Neural cell (in vitro differentiated cells): ENCODE measurements at regions not wholly inside any gene's neighbourhood (a gene's known extent, or its start where the extent isn't known, plus 50 kb on each side); places are given as distances from the start of the nearest gene placed in this dataset.

Experiments
- H2AFZ ChIP-seq: fragments of 200-600, 300-800 bp; sonication (generic), shearing (Covaris generic); 2 replicates; pipeline ENCODE4 v1.6.0; 2014; ENCODE audit warnings: low read depth, mild to moderate bottlenecking, antibody characterized with exemption, low read length, moderate library complexity
- H3F3A ChIP-seq: fragments of 200-600 bp; shearing (Covaris generic); 2 replicates; pipeline ENCODE4 v1.6.1; 2016; ENCODE audit warnings: mild to moderate bottlenecking, moderate library complexity, mixed read lengths, antibody characterized with exemption, low read length; ENCODE audit not compliant: insufficient read depth, poor library complexity, severe bottlenecking
- H3K27ac ChIP-seq: fragments of 200-600, 300-800 bp; sonication (generic), shearing (Covaris generic); 2 replicates; pipeline ENCODE4 v1.5.1; 2014; ENCODE audit warnings: mild to moderate bottlenecking, low read length, moderate library complexity
- H3K27me3 ChIP-seq: fragments of 300-800, 200-600 bp; sonication (generic), shearing (Covaris generic); 2 replicates; pipeline ENCODE4 v1.6.0; 2014; ENCODE audit warnings: mild to moderate bottlenecking, low read depth, low read length, moderate library complexity; ENCODE audit not compliant: insufficient read depth
- H3K36me3 ChIP-seq: fragments of 300-800, 200-600 bp; sonication (generic), shearing (Covaris generic); 2 replicates; pipeline ENCODE4 v1.5.1; 2014; ENCODE audit warnings: mild to moderate bottlenecking, antibody characterized with exemption, low read length, moderate library complexity; ENCODE audit not compliant: insufficient read depth
- H3K4me2 ChIP-seq: fragments of 300-800, 200-600 bp; sonication (generic), shearing (Covaris generic); 2 replicates; pipeline ENCODE4 v1.6.0; 2014; ENCODE audit warnings: mild to moderate bottlenecking, low read length
- H3K4me3 ChIP-seq: fragments of 300-800, 200-600 bp; sonication (generic), shearing (Covaris generic); 2 replicates; pipeline ENCODE4 v1.5.1; 2014; ENCODE audit warnings: mild to moderate bottlenecking, low read length, moderate library complexity
- H3K79me2 ChIP-seq: fragments of 200-600 bp; shearing (Covaris generic); replicated peaks from 2 replicates; pipeline ENCODE4 v1.6.0; 2014; ENCODE audit warnings: mild to moderate bottlenecking, low read length, moderate library complexity; ENCODE audit not compliant: insufficient read depth
- H3K9ac ChIP-seq: fragments of 300-800, 200-600 bp; sonication (generic), shearing (Covaris generic); 2 replicates; pipeline ENCODE4 v1.6.1; 2016; ENCODE audit warnings: mild to moderate bottlenecking, low read length, mixed read lengths
- H3K9me2 ChIP-seq: fragments of 200-600 bp; shearing (Covaris generic); 2 replicates; pipeline ENCODE4 v1.6.1; 2016; ENCODE audit warnings: mild to moderate bottlenecking, low read length, mixed read lengths; ENCODE audit not compliant: insufficient read depth
- H3K9me3 ChIP-seq: fragments of 200-600, 300-800 bp; sonication (generic), shearing (Covaris generic); 2 replicates; pipeline ENCODE4 v1.6.1; 2016; ENCODE audit warnings: mild to moderate bottlenecking, mixed run types, low read length, moderate library complexity, mixed read lengths
- H4K20me1 ChIP-seq: fragments of 200-600 bp; shearing (Covaris generic); 2 replicates; pipeline ENCODE4 v1.6.1; 2016; ENCODE audit warnings: mild to moderate bottlenecking, mixed run types; ENCODE audit not compliant: insufficient read depth
- CTCF ChIP-seq: fragments of 450-650 bp; IDR thresholded peaks from 2 replicates; pipeline ENCODE4 v1.5.1; 2014; ENCODE audit warnings: antibody characterized with exemption, mild to moderate bottlenecking, moderate library complexity; ENCODE audit not compliant: poor library complexity, severe bottlenecking
- EP300 ChIP-seq: fragments of 450-650 bp; conservative IDR thresholded peaks from 2 replicates; pipeline ENCODE4 v1.6.1; 2014; ENCODE audit warnings: antibody characterized with exemption, mild to moderate bottlenecking, moderate library complexity; ENCODE audit not compliant: poor library complexity, severe bottlenecking
- EZH2 ChIP-seq: fragments of 200-600, 300-800 bp; shearing (Covaris generic), sonication (generic); IDR thresholded peaks from 2 replicates; pipeline ENCODE4 v1.6.1; 2014; ENCODE audit warnings: antibody characterized with exemption, low read length, borderline replicate concordance, mild to moderate bottlenecking; ENCODE audit not compliant: insufficient read depth, poor library complexity, severe bottlenecking
- MXI1 ChIP-seq: fragments of 450-650 bp; conservative IDR thresholded peaks from 2 replicates; pipeline ENCODE4 v1.6.1; 2014; ENCODE audit warnings: antibody characterized with exemption, mild to moderate bottlenecking; ENCODE audit not compliant: poor library complexity, severe bottlenecking
- POLR2AphosphoS5 ChIP-seq: IDR thresholded peaks from 2 replicates; pipeline ENCODE4 v1.6.1; 2012
- RAD21 ChIP-seq: fragments of 450-650 bp; conservative IDR thresholded peaks from 2 replicates; pipeline ENCODE4 v1.6.1; 2014; ENCODE audit warnings: antibody characterized with exemption, mild to moderate bottlenecking, moderate library complexity
- REST ChIP-seq: IDR thresholded peaks from 2 replicates; pipeline ENCODE4 v1.6.1; 2012; ENCODE audit warnings: borderline replicate concordance
- SMC3 ChIP-seq: fragments of 450-650 bp; conservative IDR thresholded peaks from 2 replicates; pipeline ENCODE4 v1.6.1; 2014; ENCODE audit warnings: antibody characterized with exemption, mild to moderate bottlenecking, moderate library complexity; ENCODE audit not compliant: poor library complexity
- TAF1 ChIP-seq: IDR thresholded peaks from 2 replicates; pipeline ENCODE4 v1.6.1; 2012; ENCODE audit warnings: low read depth

- no peaks in the 10 kb centered on the region for H3K36me3 ChIP-seq
- H3K4me3 ChIP-seq: no peak overlapping the region
- H3K9me2 ChIP-seq: no peaks in the 10 kb centered on the region
- no peaks in the 10 kb centered on the region for H4K20me1 ChIP-seq
- no peaks in the 10 kb centered on the region for H3K27me3 ChIP-seq
- H3K9ac ChIP-seq: no peak overlapping the region
- TF ChIP-seq TAF1 (no peak), CTCF (no peak), EZH2 (no peak)
- H3K27ac ChIP-seq: no peak overlapping the region
- H3F3A ChIP-seq: no peaks in the 10 kb centered on the region
- H2AFZ ChIP-seq: no peak overlapping the region
- H3K4me2 ChIP-seq: no peak overlapping the region
- no peaks in the 10 kb centered on the region for H3K9me3 ChIP-seq
- no peaks in the 10 kb centered on the region for H3K79me2 ChIP-seq
Measured at GRCh38 chr2:56811401-56811800, 627.6 kb downstream of the CCDC85A start.

GRCh38 chr2:56812432-56812831 lies 628.6 kb downstream of the CCDC85A start:
- Histone ChIP-seq H3K79me2 (no peaks in the 10 kb centered on the region), H3K4me3 (no peak overlapping the region), H3K4me2 (no peak overlapping the region), H3K9me3 (no peaks in the 10 kb centered on the region), H3K9me2 (no peaks in the 10 kb centered on the region), H4K20me1 (no peaks in the 10 kb centered on the region), H3K27me3 (no peaks in the 10 kb centered on the region), H3K27ac (no peak overlapping the region), H3K36me3 (no peaks in the 10 kb centered on the region), H2AFZ (no peak overlapping the region), H3F3A (no peaks in the 10 kb centered on the region), H3K9ac (no peak overlapping the region)
- TF ChIP-seq REST (no peak), SMC3 (no peak), CTCF (no peak), MXI1 (no peak), RAD21 (no peak), TAF1 (no peak), POLR2AphosphoS5 (no peak), EP300 (no peak), EZH2 (no peak)
